ENCODE measurements at regions not wholly inside any gene's neighbourhood (a gene's known extent, or its start where the extent isn't known, plus 50 kb on each side); places are given as distances from the start of the nearest gene placed in this dataset.

- TF ChIP-seq, protein P1, sequence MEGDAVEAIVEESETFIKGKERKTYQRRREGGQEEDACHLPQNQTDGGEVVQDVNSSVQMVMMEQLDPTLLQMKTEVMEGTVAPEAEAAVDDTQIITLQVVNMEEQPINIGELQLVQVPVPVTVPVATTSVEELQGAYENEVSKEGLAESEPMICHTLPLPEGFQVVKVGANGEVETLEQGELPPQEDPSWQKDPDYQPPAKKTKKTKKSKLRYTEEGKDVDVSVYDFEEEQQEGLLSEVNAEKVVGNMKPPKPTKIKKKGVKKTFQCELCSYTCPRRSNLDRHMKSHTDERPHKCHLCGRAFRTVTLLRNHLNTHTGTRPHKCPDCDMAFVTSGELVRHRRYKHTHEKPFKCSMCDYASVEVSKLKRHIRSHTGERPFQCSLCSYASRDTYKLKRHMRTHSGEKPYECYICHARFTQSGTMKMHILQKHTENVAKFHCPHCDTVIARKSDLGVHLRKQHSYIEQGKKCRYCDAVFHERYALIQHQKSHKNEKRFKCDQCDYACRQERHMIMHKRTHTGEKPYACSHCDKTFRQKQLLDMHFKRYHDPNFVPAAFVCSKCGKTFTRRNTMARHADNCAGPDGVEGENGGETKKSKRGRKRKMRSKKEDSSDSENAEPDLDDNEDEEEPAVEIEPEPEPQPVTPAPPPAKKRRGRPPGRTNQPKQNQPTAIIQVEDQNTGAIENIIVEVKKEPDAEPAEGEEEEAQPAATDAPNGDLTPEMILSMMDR (IDR thresholded peaks at IDR 0.05; ENCODE audit: poor library complexity, severe bottlenecking) = no peak
- TF ChIP-seq RAD21 (conservative IDR thresholded peaks at IDR 0.05) (no peak), EZH2 (IDR thresholded peaks at IDR 0.05; ENCODE audit: borderline replicate concordance, insufficient read depth, low read length, poor library complexity, severe bottlenecking) (no peak), MXI1 (conservative IDR thresholded peaks at IDR 0.05; ENCODE audit: poor library complexity, severe bottlenecking) (no peak), POLR2AphosphoS5 (IDR thresholded peaks at IDR 0.05) (no peak)
- TF ChIP-seq, protein P2, sequence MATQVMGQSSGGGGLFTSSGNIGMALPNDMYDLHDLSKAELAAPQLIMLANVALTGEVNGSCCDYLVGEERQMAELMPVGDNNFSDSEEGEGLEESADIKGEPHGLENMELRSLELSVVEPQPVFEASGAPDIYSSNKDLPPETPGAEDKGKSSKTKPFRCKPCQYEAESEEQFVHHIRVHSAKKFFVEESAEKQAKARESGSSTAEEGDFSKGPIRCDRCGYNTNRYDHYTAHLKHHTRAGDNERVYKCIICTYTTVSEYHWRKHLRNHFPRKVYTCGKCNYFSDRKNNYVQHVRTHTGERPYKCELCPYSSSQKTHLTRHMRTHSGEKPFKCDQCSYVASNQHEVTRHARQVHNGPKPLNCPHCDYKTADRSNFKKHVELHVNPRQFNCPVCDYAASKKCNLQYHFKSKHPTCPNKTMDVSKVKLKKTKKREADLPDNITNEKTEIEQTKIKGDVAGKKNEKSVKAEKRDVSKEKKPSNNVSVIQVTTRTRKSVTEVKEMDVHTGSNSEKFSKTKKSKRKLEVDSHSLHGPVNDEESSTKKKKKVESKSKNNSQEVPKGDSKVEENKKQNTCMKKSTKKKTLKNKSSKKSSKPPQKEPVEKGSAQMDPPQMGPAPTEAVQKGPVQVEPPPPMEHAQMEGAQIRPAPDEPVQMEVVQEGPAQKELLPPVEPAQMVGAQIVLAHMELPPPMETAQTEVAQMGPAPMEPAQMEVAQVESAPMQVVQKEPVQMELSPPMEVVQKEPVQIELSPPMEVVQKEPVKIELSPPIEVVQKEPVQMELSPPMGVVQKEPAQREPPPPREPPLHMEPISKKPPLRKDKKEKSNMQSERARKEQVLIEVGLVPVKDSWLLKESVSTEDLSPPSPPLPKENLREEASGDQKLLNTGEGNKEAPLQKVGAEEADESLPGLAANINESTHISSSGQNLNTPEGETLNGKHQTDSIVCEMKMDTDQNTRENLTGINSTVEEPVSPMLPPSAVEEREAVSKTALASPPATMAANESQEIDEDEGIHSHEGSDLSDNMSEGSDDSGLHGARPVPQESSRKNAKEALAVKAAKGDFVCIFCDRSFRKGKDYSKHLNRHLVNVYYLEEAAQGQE (IDR thresholded peaks at IDR 0.05; ENCODE audit: borderline replicate concordance) = no peak
These were observed 278.0 kb upstream of the ID2 start for GRCh38 chr2:8403876-8404275.

Data from neural cell (in vitro differentiated cells).